ENCODE measurements at regions not wholly inside any gene's neighbourhood (a gene's known extent, or its start where the extent isn't known, plus 50 kb on each side); places are given as distances from the start of the nearest gene placed in this dataset.
"Not testable (repeated sequence)": the region's sequence is repeated elsewhere in the genome, so short reads cannot be mapped to it uniquely, and the experiment has no call there.

GRCh38 chr2:175282300-175282699 is 100.8 kb upstream of the ATP5MC3 start:
- POLR2A ChIA-PET, result no interaction called here
- peak; percentile 60 for TF ChIP-seq CTCF (IDR thresholded peaks at IDR 0.05; ENCODE audit: low read depth, low read length)

GRCh38 chr2:175277772-175278171 is 96.3 kb upstream of the ATP5MC3 start:
- no peaks in the 10 kb centered on the region for H3K9me3 ChIP-seq (ENCODE audit: control insufficient read depth, insufficient read depth, low read length)
- no peak overlapping the region for H3K4me3 ChIP-seq (ENCODE audit: low read depth, low read length)
- TF ChIP-seq CTCF (IDR thresholded peaks at IDR 0.05; ENCODE audit: low read depth, low read length), result no peak
- peaks cover 2% of the 10 kb centered on the region for H3K27me3 ChIP-seq (ENCODE audit: control insufficient read depth, insufficient read depth, low read length)
- no peak for DNase-seq (ENCODE audit: low read depth, low spot score)
- no peak overlapping the region for H3K27ac ChIP-seq (ENCODE audit: low read depth, low read length)
- CTCF ChIA-PET, result interaction anchor here (2.5 to 3.7 kb wide), 2 partner anchors 26 to 74 kb away, joined by 11 to 29 read pairs; no protein-coding TSS in a partner anchor
- POLR2A ChIA-PET, result no interaction called here

More at GRCh38 chr2:175282300-175282699, 100.8 kb upstream of the ATP5MC3 start:
- Histone ChIP-seq H3K9me3 (ENCODE audit: control insufficient read depth, insufficient read depth, low read length) (no peaks in the 10 kb centered on the region), H3K27ac (ENCODE audit: low read depth, low read length) (no peak overlapping the region), H3K4me3 (ENCODE audit: low read depth, low read length) (no peak overlapping the region), H3K27me3 (ENCODE audit: control insufficient read depth, insufficient read depth, low read length) (peaks cover 8% of the 10 kb centered on the region)
- CTCF ChIA-PET, result interaction anchor here (0.6 to 6.5 kb wide), 22 partner anchors 9 to 584 kb away, joined by 3 to 86 read pairs (median 4); no protein-coding TSS in a partner anchor
- DNase-seq (ENCODE audit: low read depth, low spot score), result no peak

GRCh38 chr2:175275539-175275938 is 94.0 kb upstream of the ATP5MC3 start:
- ChIA-PET CTCF (interaction anchor here (0.6 to 3.7 kb wide), 3 partner anchors 24 to 72 kb away, joined by 4 to 29 read pairs (median 8); no protein-coding TSS in a partner anchor), POLR2A (no interaction called here)
- H3K27ac ChIP-seq (ENCODE audit: low read depth, low read length), result no peak overlapping the region
- H3K9me3 ChIP-seq (ENCODE audit: control insufficient read depth, insufficient read depth, low read length), result no peaks in the 10 kb centered on the region
- TF ChIP-seq CTCF (IDR thresholded peaks at IDR 0.05; ENCODE audit: low read depth, low read length), result no peak
- no peak overlapping the region for H3K4me3 ChIP-seq (ENCODE audit: low read depth, low read length)
- DNase-seq (ENCODE audit: low read depth, low spot score), result no peak
- H3K27me3 ChIP-seq (ENCODE audit: control insufficient read depth, insufficient read depth, low read length), result peaks cover 3% of the 10 kb centered on the region

GRCh38 chr2:175259164-175259563 is 77.7 kb upstream of the ATP5MC3 start:
- CTCF ChIA-PET, result interaction anchor here (6.5 kb wide), 1 partner anchor 7 kb away, joined by 91 read pairs; no protein-coding TSS in a partner anchor
- POLR2A ChIA-PET, result no interaction called here
- peaks cover 4% of the 10 kb centered on the region for H3K27me3 ChIP-seq (ENCODE audit: control insufficient read depth, insufficient read depth, low read length)
- no peak overlapping the region for H3K4me3 ChIP-seq (ENCODE audit: low read depth, low read length)
- H3K27ac ChIP-seq (ENCODE audit: low read depth, low read length), result no peak overlapping the region
- H3K9me3 ChIP-seq (ENCODE audit: control insufficient read depth, insufficient read depth, low read length), result no peaks in the 10 kb centered on the region; the same call in 1 of the 2 replicates
- TF ChIP-seq CTCF (IDR thresholded peaks at IDR 0.05; ENCODE audit: low read depth, low read length), result no peak
- DNase-seq (ENCODE audit: low read depth, low spot score), result no peak

GRCh38 chr2:175256806-175257585 is 75.5 kb upstream of the ATP5MC3 start:
- ChIA-PET CTCF (interaction anchor here (1.1 kb wide), 1 partner anchor 53 kb away, joined by 3 read pairs; no protein-coding TSS in a partner anchor), POLR2A (no interaction called here)
- no peak for TF ChIP-seq CTCF (IDR thresholded peaks at IDR 0.05; ENCODE audit: low read depth, low read length)
- no peak overlapping the region for H3K27ac ChIP-seq (ENCODE audit: low read depth, low read length)
- H3K27me3 ChIP-seq (ENCODE audit: control insufficient read depth, insufficient read depth, low read length), result peaks cover 8% of the 10 kb centered on the region
- no peaks in the 10 kb centered on the region; the same call in 1 of the 2 replicates for H3K9me3 ChIP-seq (ENCODE audit: control insufficient read depth, insufficient read depth, low read length)
- H3K4me3 ChIP-seq (ENCODE audit: low read depth, low read length), result no peak overlapping the region
- no peak for DNase-seq (ENCODE audit: low read depth, low spot score)

- H3K9me3 ChIP-seq (ENCODE audit: control insufficient read depth, insufficient read depth, low read length); H3K27me3 ChIP-seq (ENCODE audit: control insufficient read depth, insufficient read depth, low read length); POLR2A ChIA-PET; CTCF ChIA-PET; DNase-seq (ENCODE audit: low read depth, low spot score); H3K27ac ChIP-seq (ENCODE audit: low read depth, low read length); H3K4me3 ChIP-seq (ENCODE audit: low read depth, low read length): not testable (repeated sequence)
Measured at GRCh38 chr2:175256391-175256790, 74.9 kb upstream of the ATP5MC3 start.
